ENCODE measurements at regions not wholly inside any gene's neighbourhood (a gene's known extent, or its start where the extent isn't known, plus 50 kb on each side); places are given as distances from the start of the nearest gene placed in this dataset.

GRCh38 chr18:52228166-52228565 is 111.8 kb upstream of the DCC start:
- H3K4me2 ChIP-seq (ENCODE audit: low read length) = no peak overlapping the region
- H3K9me2 ChIP-seq (replicated peaks; ENCODE audit: control insufficient read depth, low read length) = no peaks in the 10 kb centered on the region
- TF ChIP-seq CTCF (IDR thresholded peaks at IDR 0.05; ENCODE audit: low read depth, low read length, poor library complexity, severe bottlenecking) = no peak
- TF ChIP-seq EZH2phosphoT487 (IDR thresholded peaks at IDR 0.05; ENCODE audit: borderline replicate concordance, low read length) = no peak

GRCh38 chr18:52236131-52236530 is 103.9 kb upstream of the DCC start:
- H3K36me3 ChIP-seq (ENCODE audit: control insufficient read depth, low read length) = no peaks in the 10 kb centered on the region
- TF ChIP-seq CTCF (IDR thresholded peaks at IDR 0.05; ENCODE audit: low read depth, low read length, poor library complexity, severe bottlenecking) (no peak), EZH2phosphoT487 (IDR thresholded peaks at IDR 0.05; ENCODE audit: borderline replicate concordance, low read length) (no peak)
- no peaks in the 10 kb centered on the region for H3F3A ChIP-seq (ENCODE audit: control insufficient read depth, insufficient read depth)
- no peaks in the 10 kb centered on the region for H3K79me2 ChIP-seq (ENCODE audit: control insufficient read depth, low read length)
- no peaks in the 10 kb centered on the region for H3K9me2 ChIP-seq (replicated peaks; ENCODE audit: control insufficient read depth, low read length)
- no peak overlapping the region for H3K27ac ChIP-seq (ENCODE audit: low read depth, low read length)
- no peaks in the 10 kb centered on the region for H3K4me1 ChIP-seq (ENCODE audit: control insufficient read depth, low read length)
- no peaks in the 10 kb centered on the region for H4K20me1 ChIP-seq (ENCODE audit: control insufficient read depth, insufficient read depth, low read depth, low read length)
- no peaks in the 10 kb centered on the region for H3K27me3 ChIP-seq (ENCODE audit: control insufficient read depth, low read length)
- H3K4me2 ChIP-seq (ENCODE audit: low read length) = no peak overlapping the region
- no peak overlapping the region for H3K4me3 ChIP-seq (ENCODE audit: low read length)
- H3K9me3 ChIP-seq (ENCODE audit: control insufficient read depth, insufficient read depth, low read length) = no peaks in the 10 kb centered on the region

More at GRCh38 chr18:52228166-52228565, 111.8 kb upstream of the DCC start:
- Histone ChIP-seq H3F3A (ENCODE audit: control insufficient read depth, insufficient read depth) (no peaks in the 10 kb centered on the region), H4K20me1 (ENCODE audit: control insufficient read depth, insufficient read depth, low read depth, low read length) (no peaks in the 10 kb centered on the region), H3K79me2 (ENCODE audit: control insufficient read depth, low read length) (no peaks in the 10 kb centered on the region), H3K4me1 (ENCODE audit: control insufficient read depth, low read length) (no peaks in the 10 kb centered on the region), H3K27ac (ENCODE audit: low read depth, low read length) (no peak overlapping the region), H3K9me3 (ENCODE audit: control insufficient read depth, insufficient read depth, low read length) (no peaks in the 10 kb centered on the region), H3K4me3 (ENCODE audit: low read length) (no peak overlapping the region), H3K36me3 (ENCODE audit: control insufficient read depth, low read length) (no peaks in the 10 kb centered on the region), H3K27me3 (ENCODE audit: control insufficient read depth, low read length) (no peaks in the 10 kb centered on the region)

GRCh38 chr18:52237551-52237950 is 102.4 kb upstream of the DCC start:
- no peaks in the 10 kb centered on the region for H3F3A ChIP-seq (ENCODE audit: control insufficient read depth, insufficient read depth)
- no peak overlapping the region for H3K4me3 ChIP-seq (ENCODE audit: low read length)
- no peak for TF ChIP-seq CTCF (IDR thresholded peaks at IDR 0.05; ENCODE audit: low read depth, low read length, poor library complexity, severe bottlenecking)
- H3K27me3 ChIP-seq (ENCODE audit: control insufficient read depth, low read length) = no peaks in the 10 kb centered on the region
- H3K9me3 ChIP-seq (ENCODE audit: control insufficient read depth, insufficient read depth, low read length) = no peaks in the 10 kb centered on the region
- no peaks in the 10 kb centered on the region for H4K20me1 ChIP-seq (ENCODE audit: control insufficient read depth, insufficient read depth, low read depth, low read length)
- H3K27ac ChIP-seq (ENCODE audit: low read depth, low read length) = no peak overlapping the region
- H3K4me1 ChIP-seq (ENCODE audit: control insufficient read depth, low read length) = no peaks in the 10 kb centered on the region
- no peak overlapping the region for H3K4me2 ChIP-seq (ENCODE audit: low read length)
- no peaks in the 10 kb centered on the region for H3K9me2 ChIP-seq (replicated peaks; ENCODE audit: control insufficient read depth, low read length)
- H3K79me2 ChIP-seq (ENCODE audit: control insufficient read depth, low read length) = no peaks in the 10 kb centered on the region
- no peaks in the 10 kb centered on the region for H3K36me3 ChIP-seq (ENCODE audit: control insufficient read depth, low read length)

GRCh38 chr18:52242711-52243110 is 97.3 kb upstream of the DCC start:
- Histone ChIP-seq H4K20me1 (ENCODE audit: control insufficient read depth, insufficient read depth, low read depth, low read length) (no peaks in the 10 kb centered on the region), H3K36me3 (ENCODE audit: control insufficient read depth, low read length) (no peaks in the 10 kb centered on the region)

More at GRCh38 chr18:52242711-52243110, 97.3 kb upstream of the DCC start:
- Histone ChIP-seq H3K4me1 (ENCODE audit: control insufficient read depth, low read length) (no peaks in the 10 kb centered on the region), H3K27ac (ENCODE audit: low read depth, low read length) (no peak overlapping the region), H3K9me2 (replicated peaks; ENCODE audit: control insufficient read depth, low read length) (no peaks in the 10 kb centered on the region), H3K4me3 (ENCODE audit: low read length) (no peak overlapping the region), H3F3A (ENCODE audit: control insufficient read depth, insufficient read depth) (no peaks in the 10 kb centered on the region), H3K9me3 (ENCODE audit: control insufficient read depth, insufficient read depth, low read length) (no peaks in the 10 kb centered on the region), H3K79me2 (ENCODE audit: control insufficient read depth, low read length) (no peaks in the 10 kb centered on the region), H3K27me3 (ENCODE audit: control insufficient read depth, low read length) (no peaks in the 10 kb centered on the region), H3K4me2 (ENCODE audit: low read length) (no peak overlapping the region)
- TF ChIP-seq EZH2phosphoT487 (IDR thresholded peaks at IDR 0.05; ENCODE audit: borderline replicate concordance, low read length) = no peak
- no peak for TF ChIP-seq CTCF (IDR thresholded peaks at IDR 0.05; ENCODE audit: low read depth, low read length, poor library complexity, severe bottlenecking)

Data from DOHH2 (cell line).